Peyer's patch (tissue), 4 donors: ENCODE measurements at regions not wholly inside any gene's neighbourhood (a gene's known extent, or its start where the extent isn't known, plus 50 kb on each side); places are given as distances from the start of the nearest gene placed in this dataset.

Experiments used
- CTCF ChIP-seq, 6 experiments: fragments of 450-650 bp in 4 of 6; fragments of 200-600 bp in 2 of 6; sonication (generic) in 1 of 6; IDR thresholded peaks; one replicate each; pipeline ENCODE4 v1.5.1; 2017 to 2019; ENCODE audit warnings: antibody characterized with exemption in 6 of 6, mild to moderate bottlenecking in 3 of 6, moderate library complexity in 1 of 6
- POLR2A ChIP-seq, 2 donors: fragments of 450-650 bp; IDR thresholded peaks; one replicate each; pipeline ENCODE4 v1.5.1; 2017; ENCODE audit warnings: antibody characterized with exemption in 2 of 2, mild to moderate bottlenecking in 2 of 2, moderate library complexity in 2 of 2

- TF ChIP-seq CTCF (IDR thresholded peaks at IDR 0.05) (no peak), POLR2A (IDR thresholded peaks at IDR 0.05) (no peak)
Measured at GRCh38 chr14:41482861-41483260, 123.8 kb upstream of the LRFN5 start.
